Lower leg skin (tissue), 3 donors: ENCODE measurements at regions not wholly inside any gene's neighbourhood (a gene's known extent, or its start where the extent isn't known, plus 50 kb on each side); places are given as distances from the start of the nearest gene placed in this dataset.

ENCODE experiments used
- POLR2A ChIP-seq, 2 donors: fragments of 450-650 bp; IDR thresholded peaks; one replicate each; pipeline ENCODE4 v1.6.1; 2016 to 2017; ENCODE audit warnings: antibody characterized with exemption in 2 of 2, mild to moderate bottlenecking in 1 of 2, moderate library complexity in 1 of 2
- TF ChIP-seq, protein P1 (sequence below), 3 donors: fragments of 450-650 bp; IDR thresholded peaks; one replicate each; pipeline ENCODE4 v1.5.1; 2016; ENCODE audit warnings: antibody characterized with exemption in 3 of 3, mild to moderate bottlenecking in 3 of 3, moderate library complexity in 2 of 3

DNA sequence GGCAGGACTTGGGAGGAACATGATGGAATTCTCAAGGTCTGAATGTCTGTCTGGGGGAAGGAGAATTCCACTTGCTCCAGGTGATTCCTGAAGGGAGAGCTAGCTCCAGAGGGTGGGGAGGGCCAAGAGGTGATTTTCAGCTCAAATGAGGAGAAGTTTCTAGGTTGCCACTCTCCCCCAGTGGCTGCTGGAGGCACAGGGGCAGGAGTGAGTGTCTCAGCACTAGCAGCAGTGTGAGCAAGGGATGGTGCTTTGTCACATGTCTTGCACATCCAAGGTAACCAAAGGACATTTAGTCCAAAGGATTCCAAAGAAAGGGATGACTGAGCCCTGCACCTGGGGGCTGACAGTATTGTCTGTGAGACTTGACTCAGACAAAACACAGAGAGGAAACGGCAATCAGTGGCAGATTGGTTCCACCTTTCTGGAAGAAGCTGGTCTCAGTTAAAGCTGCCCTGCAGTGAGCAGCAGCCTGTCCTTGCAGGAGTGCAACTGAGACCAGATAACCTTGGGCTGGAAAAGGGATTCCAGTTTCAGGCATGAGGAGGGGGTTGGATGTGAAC, 51.2 kb upstream of the PCBD1 start:
- TF ChIP-seq, protein P1, sequence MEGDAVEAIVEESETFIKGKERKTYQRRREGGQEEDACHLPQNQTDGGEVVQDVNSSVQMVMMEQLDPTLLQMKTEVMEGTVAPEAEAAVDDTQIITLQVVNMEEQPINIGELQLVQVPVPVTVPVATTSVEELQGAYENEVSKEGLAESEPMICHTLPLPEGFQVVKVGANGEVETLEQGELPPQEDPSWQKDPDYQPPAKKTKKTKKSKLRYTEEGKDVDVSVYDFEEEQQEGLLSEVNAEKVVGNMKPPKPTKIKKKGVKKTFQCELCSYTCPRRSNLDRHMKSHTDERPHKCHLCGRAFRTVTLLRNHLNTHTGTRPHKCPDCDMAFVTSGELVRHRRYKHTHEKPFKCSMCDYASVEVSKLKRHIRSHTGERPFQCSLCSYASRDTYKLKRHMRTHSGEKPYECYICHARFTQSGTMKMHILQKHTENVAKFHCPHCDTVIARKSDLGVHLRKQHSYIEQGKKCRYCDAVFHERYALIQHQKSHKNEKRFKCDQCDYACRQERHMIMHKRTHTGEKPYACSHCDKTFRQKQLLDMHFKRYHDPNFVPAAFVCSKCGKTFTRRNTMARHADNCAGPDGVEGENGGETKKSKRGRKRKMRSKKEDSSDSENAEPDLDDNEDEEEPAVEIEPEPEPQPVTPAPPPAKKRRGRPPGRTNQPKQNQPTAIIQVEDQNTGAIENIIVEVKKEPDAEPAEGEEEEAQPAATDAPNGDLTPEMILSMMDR (IDR thresholded peaks at IDR 0.05) = no peak
- no peak for TF ChIP-seq POLR2A (IDR thresholded peaks at IDR 0.05)
